ENCODE measurements at regions not wholly inside any gene's neighbourhood (a gene's known extent, or its start where the extent isn't known, plus 50 kb on each side); places are given as distances from the start of the nearest gene placed in this dataset.

DNA sequence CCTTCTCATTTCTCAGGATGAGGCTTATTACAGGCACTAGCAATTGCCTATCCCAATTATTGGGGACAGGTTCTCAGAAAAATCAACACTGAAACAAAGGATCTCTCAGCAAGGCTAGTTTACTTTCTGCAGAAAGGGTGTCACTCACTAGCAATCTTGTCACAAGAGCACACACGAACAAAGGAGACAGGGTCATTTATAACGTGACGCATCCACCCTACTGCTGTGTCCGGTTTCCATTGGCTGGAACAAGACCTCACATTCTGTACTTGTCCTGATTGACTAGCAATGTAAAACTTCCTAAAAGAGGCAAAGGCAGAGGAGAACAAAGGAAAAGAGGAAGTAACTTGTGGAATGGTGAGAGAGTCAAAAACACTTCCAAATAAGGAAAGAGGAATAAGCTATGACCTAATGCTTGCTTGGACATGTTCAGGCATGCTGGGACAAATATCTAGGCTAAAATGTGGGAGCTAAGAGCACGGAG is 160.2 kb upstream of the STXBP5 start:
- TF ChIP-seq, protein P1, sequence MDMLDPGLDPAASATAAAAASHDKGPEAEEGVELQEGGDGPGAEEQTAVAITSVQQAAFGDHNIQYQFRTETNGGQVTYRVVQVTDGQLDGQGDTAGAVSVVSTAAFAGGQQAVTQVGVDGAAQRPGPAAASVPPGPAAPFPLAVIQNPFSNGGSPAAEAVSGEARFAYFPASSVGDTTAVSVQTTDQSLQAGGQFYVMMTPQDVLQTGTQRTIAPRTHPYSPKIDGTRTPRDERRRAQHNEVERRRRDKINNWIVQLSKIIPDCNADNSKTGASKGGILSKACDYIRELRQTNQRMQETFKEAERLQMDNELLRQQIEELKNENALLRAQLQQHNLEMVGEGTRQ (IDR thresholded peaks at IDR 0.05; ENCODE audit: borderline replicate concordance, low read depth, low read length) = no peak
- TF ChIP-seq PAX5 (IDR thresholded peaks at IDR 0.05; ENCODE audit: borderline replicate concordance, low read depth, low read length) = no peak
- TF ChIP-seq, protein P2, sequence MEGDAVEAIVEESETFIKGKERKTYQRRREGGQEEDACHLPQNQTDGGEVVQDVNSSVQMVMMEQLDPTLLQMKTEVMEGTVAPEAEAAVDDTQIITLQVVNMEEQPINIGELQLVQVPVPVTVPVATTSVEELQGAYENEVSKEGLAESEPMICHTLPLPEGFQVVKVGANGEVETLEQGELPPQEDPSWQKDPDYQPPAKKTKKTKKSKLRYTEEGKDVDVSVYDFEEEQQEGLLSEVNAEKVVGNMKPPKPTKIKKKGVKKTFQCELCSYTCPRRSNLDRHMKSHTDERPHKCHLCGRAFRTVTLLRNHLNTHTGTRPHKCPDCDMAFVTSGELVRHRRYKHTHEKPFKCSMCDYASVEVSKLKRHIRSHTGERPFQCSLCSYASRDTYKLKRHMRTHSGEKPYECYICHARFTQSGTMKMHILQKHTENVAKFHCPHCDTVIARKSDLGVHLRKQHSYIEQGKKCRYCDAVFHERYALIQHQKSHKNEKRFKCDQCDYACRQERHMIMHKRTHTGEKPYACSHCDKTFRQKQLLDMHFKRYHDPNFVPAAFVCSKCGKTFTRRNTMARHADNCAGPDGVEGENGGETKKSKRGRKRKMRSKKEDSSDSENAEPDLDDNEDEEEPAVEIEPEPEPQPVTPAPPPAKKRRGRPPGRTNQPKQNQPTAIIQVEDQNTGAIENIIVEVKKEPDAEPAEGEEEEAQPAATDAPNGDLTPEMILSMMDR (IDR thresholded peaks at IDR 0.05 in 2 of 3, conservative IDR thresholded peaks at IDR 0.05 in 1 of 3; ENCODE audit: control insufficient read depth in 2 of 3, extremely low read depth in 1 of 3, insufficient read depth in 1 of 3, low read depth in 3 of 3, low read length in 3 of 3) = no peak
- TF ChIP-seq RFX5 (IDR thresholded peaks at IDR 0.05; ENCODE audit: low read depth, low read length) = no peak
- TF ChIP-seq ZBTB11 (CRISPR knock-in tag; IDR thresholded peaks at IDR 0.05) = no peak
- no peak for TF ChIP-seq TCF12 (IDR thresholded peaks at IDR 0.05; ENCODE audit: low read depth, low read length)
- no peak for TF ChIP-seq YY1 (IDR thresholded peaks at IDR 0.05; ENCODE audit: low read depth, low read length)
- no peak for TF ChIP-seq NR2C2 (IDR thresholded peaks at IDR 0.05; ENCODE audit: borderline replicate concordance, control insufficient read depth, insufficient read length, low read depth)
- TF ChIP-seq, protein P3, sequence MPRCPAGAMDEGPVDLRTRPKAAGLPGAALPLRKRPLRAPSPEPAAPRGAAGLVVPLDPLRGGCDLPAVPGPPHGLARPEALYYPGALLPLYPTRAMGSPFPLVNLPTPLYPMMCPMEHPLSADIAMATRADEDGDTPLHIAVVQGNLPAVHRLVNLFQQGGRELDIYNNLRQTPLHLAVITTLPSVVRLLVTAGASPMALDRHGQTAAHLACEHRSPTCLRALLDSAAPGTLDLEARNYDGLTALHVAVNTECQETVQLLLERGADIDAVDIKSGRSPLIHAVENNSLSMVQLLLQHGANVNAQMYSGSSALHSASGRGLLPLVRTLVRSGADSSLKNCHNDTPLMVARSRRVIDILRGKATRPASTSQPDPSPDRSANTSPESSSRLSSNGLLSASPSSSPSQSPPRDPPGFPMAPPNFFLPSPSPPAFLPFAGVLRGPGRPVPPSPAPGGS (IDR thresholded peaks at IDR 0.05; ENCODE audit: borderline replicate concordance, insufficient read depth, low read depth, low read length, poor library complexity, severe bottlenecking) = no peak

All from GM12878 (cell line).